K562 (cell line): ENCODE measurements at regions not wholly inside any gene's neighbourhood (a gene's known extent, or its start where the extent isn't known, plus 50 kb on each side); places are given as distances from the start of the nearest gene placed in this dataset.

Experiments
- BRF2 ChIP-seq: IDR thresholded peaks from 3 replicates; pipeline ENCODE4 v1.6.1; 2011; ENCODE audit warnings: borderline replicate concordance, mild to moderate bottlenecking; ENCODE audit not compliant: insufficient read length, insufficient read depth
- CHD2 ChIP-seq: IDR thresholded peaks from 2 replicates; pipeline ENCODE4 v1.6.1; 2011; ENCODE audit warnings: low read depth, low read length
- ILF3 ChIP-seq: fragments of 450-650 bp; IDR thresholded peaks from 2 replicates; pipeline ENCODE4 v1.6.1; 2018; ENCODE audit warnings: antibody characterized with exemption, mild to moderate bottlenecking, moderate library complexity, borderline replicate concordance
- KAT2B ChIP-seq: IDR thresholded peaks from one replicate; pipeline ENCODE4 v1.6.1; 2012; ENCODE audit warnings: low read depth, mild to moderate bottlenecking, control low read depth, inconsistent platforms, low read length, moderate library complexity
- KLF10 ChIP-seq: fragments of 250-450 bp; sonication (Bioruptor Pico); IDR thresholded peaks from 2 replicates; pipeline ENCODE4 v1.6.1; 2021; ENCODE audit warnings: matching md5 sums
- MEF2D ChIP-seq: conservative IDR thresholded peaks from 2 replicates; pipeline ENCODE4 v1.6.1; 2016; ENCODE audit warnings: low read depth, missing genetic modification characterization, missing compliant biosample characterization
- MLLT1 ChIP-seq, 2 experiments: fragments of 450-650 bp; IDR thresholded peaks; 2 replicates each; pipeline ENCODE4 v1.6.1; 2016
- NONO ChIP-seq, 2 experiments: fragments of 200-400 bp in 1 of 2; fragments of 450-650 bp in 1 of 2; formaldehyde crosslinking in 1 of 2; IDR thresholded peaks; 2 replicates each; pipeline ENCODE4 v1.6.1; 2017; ENCODE audit warnings: low read depth in 2 of 2, mild to moderate bottlenecking in 2 of 2, moderate library complexity in 2 of 2, low read length in 1 of 2
- POLR2AphosphoS5 ChIP-seq: IDR thresholded peaks from 2 replicates; pipeline ENCODE4 v1.6.1; 2011; ENCODE audit warnings: mild to moderate bottlenecking, low read depth, low read length, moderate library complexity; ENCODE audit not compliant: control insufficient read depth, insufficient read depth
- PURB ChIP-seq: sonication (generic); formaldehyde crosslinking; IDR thresholded peaks from 2 replicates; pipeline ENCODE4 v1.9.0; 2021; ENCODE audit warnings: low read depth, mild to moderate bottlenecking, missing genetic modification reagents
- RBM22 ChIP-seq: fragments of 200-400 bp; formaldehyde crosslinking; IDR thresholded peaks from 2 replicates; pipeline ENCODE4 v1.6.1; 2018; ENCODE audit warnings: low read length, low read depth; ENCODE audit not compliant: poor library complexity, severe bottlenecking
- TSHZ1 ChIP-seq: fragments of 250-450 bp; sonication (Bioruptor Pico); IDR thresholded peaks from 2 replicates; pipeline ENCODE4 v1.4.0; 2020; ENCODE audit warnings: mild to moderate bottlenecking, moderate library complexity
- ZBTB17 ChIP-seq: fragments of 450-650 bp; formaldehyde crosslinking; IDR thresholded peaks from 2 replicates; pipeline ENCODE4 v1.4.0; 2020; ENCODE audit warnings: mild to moderate bottlenecking
- ZNF217 ChIP-seq: sonication (generic); formaldehyde crosslinking; IDR thresholded peaks from 2 replicates; pipeline ENCODE4 v1.8.0; 2022; ENCODE audit warnings: mild to moderate bottlenecking, missing genetic modification reagents
- ZNF253 ChIP-seq: fragments of 250-450 bp; sonication (Bioruptor Pico); conservative IDR thresholded peaks from 2 replicates; pipeline ENCODE4 v1.6.1; 2021; ENCODE audit warnings: mild to moderate bottlenecking
- ZNF263 ChIP-seq: sonication (generic); formaldehyde crosslinking; IDR thresholded peaks from 2 replicates; pipeline ENCODE4 v1.8.0; 2022; ENCODE audit warnings: mild to moderate bottlenecking, missing genetic modification reagents, borderline replicate concordance
- TF ChIP-seq, protein P1 (sequence below): sonication (generic); formaldehyde crosslinking; IDR thresholded peaks from 2 replicates; pipeline ENCODE4 v1.8.0; 2022; ENCODE audit warnings: missing genetic modification reagents, mild to moderate bottlenecking, borderline replicate concordance

DNA sequence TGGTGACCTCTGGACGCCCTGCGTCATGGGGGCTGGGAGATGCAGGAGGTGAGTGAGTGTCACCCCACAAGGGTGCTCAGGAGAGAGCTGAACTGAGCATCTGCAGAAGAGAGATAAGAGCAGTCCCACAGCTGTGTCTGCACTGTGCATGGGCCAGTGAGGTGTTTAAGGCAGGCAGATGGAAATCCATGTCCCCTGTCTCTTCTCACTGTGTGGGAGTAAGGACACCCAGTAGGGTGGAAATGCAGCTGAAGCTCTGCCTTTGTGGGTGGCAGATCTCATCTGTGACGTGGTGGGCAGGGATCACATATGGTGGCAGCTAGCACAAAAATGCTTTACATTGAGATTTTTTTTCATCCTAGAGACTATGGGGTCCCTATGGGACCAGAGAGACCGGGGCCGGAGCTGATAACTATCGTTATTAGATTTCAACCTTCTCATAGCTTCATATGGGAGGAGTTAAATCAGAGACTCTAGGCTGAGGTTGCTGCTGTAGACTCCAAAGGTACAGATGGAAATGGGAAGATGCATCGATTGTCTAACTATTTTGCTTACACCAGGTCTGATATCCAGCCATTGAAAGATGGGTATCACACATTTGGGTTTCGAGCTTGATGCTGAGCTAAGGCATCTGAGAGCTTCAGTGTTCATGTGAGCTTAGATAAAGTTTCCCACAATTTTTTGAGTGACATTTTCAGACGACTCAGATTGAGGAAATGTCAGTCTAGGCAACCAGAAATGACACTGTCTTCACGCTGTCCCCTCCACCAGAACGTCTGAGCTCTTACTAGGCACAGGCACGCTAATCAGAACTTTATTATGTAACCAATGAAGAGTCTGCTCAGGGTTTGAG lies 65.3 kb upstream of the PSEN2 start (continued):
- peak; percentile 59; the same call in 1 of the 2 replicates for TF ChIP-seq ZNF263
- no peak for TF ChIP-seq ZNF217 (CRISPR knock-in tag)
- TF ChIP-seq NONO (IDR thresholded peaks at IDR 0.05; ENCODE audit: low read depth in 2 of 2, low read length in 1 of 2) = peak in 1 of 2 experiments; percentile 94; a peak in 2 of 4 replicates
- no peak for TF ChIP-seq RBM22
- TF ChIP-seq ILF3 = peak; percentile 60; the same call in 1 of the 2 replicates
- no peak for TF ChIP-seq PURB (CRISPR knock-in tag)
- TF ChIP-seq ZBTB17 (CRISPR knock-in tag) = no peak
- peak; percentile 74 for TF ChIP-seq MEF2D (tag)
- TF ChIP-seq BRF2 = no peak
- no peak for TF ChIP-seq KAT2B
- peak; percentile 21 to 70; a peak in 1 of 4 replicates for TF ChIP-seq MLLT1 (IDR thresholded peaks at IDR 0.05)
- TF ChIP-seq, protein P1, sequence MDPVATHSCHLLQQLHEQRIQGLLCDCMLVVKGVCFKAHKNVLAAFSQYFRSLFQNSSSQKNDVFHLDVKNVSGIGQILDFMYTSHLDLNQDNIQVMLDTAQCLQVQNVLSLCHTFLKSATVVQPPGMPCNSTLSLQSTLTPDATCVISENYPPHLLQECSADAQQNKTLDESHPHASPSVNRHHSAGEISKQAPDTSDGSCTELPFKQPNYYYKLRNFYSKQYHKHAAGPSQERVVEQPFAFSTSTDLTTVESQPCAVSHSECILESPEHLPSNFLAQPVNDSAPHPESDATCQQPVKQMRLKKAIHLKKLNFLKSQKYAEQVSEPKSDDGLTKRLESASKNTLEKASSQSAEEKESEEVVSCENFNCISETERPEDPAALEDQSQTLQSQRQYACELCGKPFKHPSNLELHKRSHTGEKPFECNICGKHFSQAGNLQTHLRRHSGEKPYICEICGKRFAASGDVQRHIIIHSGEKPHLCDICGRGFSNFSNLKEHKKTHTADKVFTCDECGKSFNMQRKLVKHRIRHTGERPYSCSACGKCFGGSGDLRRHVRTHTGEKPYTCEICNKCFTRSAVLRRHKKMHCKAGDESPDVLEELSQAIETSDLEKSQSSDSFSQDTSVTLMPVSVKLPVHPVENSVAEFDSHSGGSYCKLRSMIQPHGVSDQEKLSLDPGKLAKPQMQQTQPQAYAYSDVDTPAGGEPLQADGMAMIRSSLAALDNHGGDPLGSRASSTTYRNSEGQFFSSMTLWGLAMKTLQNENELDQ (CRISPR knock-in tag) = no peak
- no peak; the same call in 1 of the 2 replicates for TF ChIP-seq CHD2
- TF ChIP-seq KLF10 = no peak
- no peak for TF ChIP-seq TSHZ1 (CRISPR knock-in tag)
- no peak for TF ChIP-seq ZNF253
- TF ChIP-seq POLR2AphosphoS5 = peak; percentile 98
